Left ventricle myocardium superior (tissue), 1 donor: ENCODE measurements at regions not wholly inside any gene's neighbourhood (a gene's known extent, or its start where the extent isn't known, plus 50 kb on each side); places are given as distances from the start of the nearest gene placed in this dataset.

Experiments used
- ATAC-seq: fragments of 200-7000 bp; cut with Tn5 transposase; one replicate; pipeline ENCODE4 v1.9.1; 2020; ENCODE audit warnings: mild to moderate bottlenecking, moderate library complexity
- DNase-seq: peaks from one replicate; pipeline ENCODE4 v3.0.0-alpha.2; 2020
- intact Hi-C: fragments of 100-400 bp; cut with micrococcal nuclease; formaldehyde crosslinking; loops from one replicate; pipeline ENCODE4 v1.11.0; 2022
- donor health status: DM: no; HTN: yes; CAD: no; lungs with severe emphysema.

DNA sequence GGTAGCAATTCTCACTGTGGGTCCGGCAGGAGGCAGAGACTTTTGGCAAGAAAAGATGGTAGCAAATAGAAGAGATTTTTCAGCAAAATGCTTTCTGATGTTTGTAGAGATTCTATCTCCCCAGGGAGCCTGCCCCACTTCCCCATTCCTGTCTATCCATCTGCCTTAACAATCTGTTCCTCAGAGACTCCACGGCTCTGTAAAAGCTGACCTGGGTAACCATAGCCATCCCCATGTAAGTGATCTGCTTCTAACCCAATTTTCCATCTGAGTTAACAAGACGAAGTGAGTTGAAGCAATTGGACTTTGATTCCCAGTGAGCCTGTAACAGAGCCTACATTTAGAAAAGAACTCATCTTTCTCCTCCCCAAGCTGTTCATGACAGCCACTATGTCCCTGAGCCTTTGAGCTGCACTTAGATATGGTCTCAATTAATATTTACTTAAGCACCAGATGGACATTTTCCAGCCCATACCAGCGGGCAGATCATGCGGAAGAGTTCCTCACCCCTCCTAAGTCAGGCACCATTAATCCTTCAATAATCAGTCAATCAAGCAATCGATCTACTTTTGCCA lies 896.1 kb downstream of the CCSER2 start:
- intact Hi-C loops = no loop called here
- DNase-seq = no peak
- no peak for ATAC-seq

DNA sequence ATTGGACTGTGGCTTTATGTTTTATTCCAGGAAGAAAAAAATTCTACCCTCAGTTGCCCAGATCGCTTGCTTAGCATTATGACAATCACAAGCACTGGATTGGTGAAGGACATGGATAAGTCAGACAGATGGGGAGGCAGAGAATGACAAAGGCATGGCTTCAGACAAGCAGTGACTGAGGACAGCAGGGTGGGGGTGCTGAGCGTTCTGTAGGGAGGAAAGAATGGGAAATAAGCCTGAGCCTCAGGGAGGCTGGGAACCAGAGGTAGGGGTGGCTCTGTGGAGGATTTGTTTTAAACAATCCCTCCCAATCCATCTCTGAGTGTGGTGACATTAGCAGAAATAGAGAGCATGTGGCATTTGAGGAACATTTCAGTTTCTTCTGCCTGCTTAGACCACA lies 896.9 kb downstream of the CCSER2 start:
- intact Hi-C loops = no loop called here
- DNase-seq (no peak), ATAC-seq (no peak)

DNA sequence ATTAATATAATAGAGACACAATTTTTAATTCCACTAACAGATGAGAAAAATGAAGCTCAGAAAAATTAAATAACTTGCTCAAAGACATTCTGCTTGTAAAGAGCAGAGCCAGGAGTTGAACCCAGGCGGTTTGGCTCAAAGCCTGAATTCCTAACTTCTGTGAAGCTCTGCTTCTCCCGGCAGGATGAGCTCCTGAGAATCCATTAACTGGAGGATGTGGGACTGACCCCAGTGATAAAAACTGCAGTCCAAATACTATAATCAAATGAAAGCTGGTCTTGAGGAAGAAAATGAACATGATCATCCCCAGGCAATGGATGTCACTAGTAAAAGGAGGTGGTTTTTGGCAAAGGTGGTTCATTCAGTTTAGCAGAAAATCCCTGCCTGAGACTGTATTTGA lies 898.2 kb downstream of the CCSER2 start:
- intact Hi-C loops = no loop called here
- no peak for ATAC-seq

DNA sequence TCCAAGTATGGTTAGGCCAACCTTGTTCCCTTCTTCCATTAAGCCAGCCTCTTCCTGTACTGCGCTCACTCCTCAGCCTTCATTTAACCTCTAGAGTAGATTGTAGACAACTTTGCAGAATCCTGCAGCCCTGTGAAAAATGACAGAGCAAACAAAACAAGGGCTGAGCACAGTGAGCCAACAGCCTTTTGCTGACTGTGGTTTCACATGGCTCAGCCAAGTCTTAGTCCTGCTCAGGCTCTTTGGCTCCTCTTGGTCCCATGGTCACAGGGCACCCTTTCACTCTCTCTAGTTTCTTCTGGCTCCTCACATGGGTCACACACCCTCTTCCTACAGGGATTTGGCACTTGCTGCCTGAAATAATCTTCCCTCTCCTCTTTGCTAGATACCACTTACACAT lies 900.3 kb downstream of the CCSER2 start:
- no peak for ATAC-seq
- intact Hi-C loops = no loop called here

More for the DNA sequence above, 898.2 kb downstream of the CCSER2 start:
- no peak for DNase-seq

DNA sequence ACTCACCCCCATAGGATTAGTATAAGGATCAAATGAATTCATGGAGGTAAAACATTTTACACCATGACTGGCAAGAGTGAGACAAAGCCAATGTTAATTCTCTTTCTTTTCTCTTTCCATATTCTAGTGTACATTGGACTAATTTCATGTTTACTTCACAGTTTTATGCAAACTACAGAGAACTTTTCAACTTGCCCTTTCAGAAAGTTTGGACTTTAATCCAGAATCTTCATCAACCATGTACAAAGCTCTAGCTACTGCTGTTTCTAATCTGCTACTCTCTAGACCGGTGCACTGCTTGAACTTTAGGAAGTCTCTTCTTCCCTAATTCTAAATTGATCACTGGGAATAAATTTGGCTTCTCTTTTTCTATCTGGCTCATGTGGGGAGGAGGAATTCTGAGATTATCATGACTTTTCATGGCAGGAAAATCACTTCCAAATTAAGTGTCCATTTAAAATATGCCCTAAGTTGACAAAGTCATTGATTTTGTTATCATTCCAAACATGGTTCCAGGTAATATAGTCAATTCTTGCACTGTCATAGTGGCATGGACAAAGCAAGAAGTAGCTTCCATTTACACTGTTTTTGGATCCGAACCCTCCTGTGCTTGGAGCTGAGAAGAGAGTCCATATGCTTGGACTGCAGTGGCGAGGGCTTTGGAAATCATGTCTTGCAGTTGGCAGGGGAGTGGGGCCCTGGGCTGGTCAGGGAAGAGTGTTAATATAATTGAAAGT lies 903.3 kb downstream of the CCSER2 start:
- DNase-seq (no peak), ATAC-seq (no peak)
- intact Hi-C loops = no loop called here

More for the DNA sequence above, 900.3 kb downstream of the CCSER2 start:
- no peak for DNase-seq

DNA sequence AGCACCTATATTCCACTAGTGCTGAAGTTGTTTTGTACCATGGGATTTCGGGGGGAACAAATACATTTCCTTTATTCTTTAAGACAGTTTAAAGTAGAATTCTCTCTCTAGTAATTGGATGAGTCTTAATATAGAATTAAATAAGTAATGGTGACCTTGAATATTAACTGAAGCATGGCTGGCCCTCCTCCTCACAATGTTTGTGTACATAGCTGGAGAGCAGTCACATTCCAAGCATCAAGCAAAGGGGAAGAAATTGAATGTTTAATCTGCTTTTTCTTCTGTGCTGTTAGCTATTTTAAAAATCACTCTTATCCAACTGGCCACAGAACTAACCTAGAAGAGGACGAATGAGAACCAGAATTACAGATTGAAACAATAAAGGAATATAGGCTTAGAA lies 906.9 kb downstream of the CCSER2 start:
- ATAC-seq = no peak
- DNase-seq = no peak
- intact Hi-C loops = no loop called here

DNA sequence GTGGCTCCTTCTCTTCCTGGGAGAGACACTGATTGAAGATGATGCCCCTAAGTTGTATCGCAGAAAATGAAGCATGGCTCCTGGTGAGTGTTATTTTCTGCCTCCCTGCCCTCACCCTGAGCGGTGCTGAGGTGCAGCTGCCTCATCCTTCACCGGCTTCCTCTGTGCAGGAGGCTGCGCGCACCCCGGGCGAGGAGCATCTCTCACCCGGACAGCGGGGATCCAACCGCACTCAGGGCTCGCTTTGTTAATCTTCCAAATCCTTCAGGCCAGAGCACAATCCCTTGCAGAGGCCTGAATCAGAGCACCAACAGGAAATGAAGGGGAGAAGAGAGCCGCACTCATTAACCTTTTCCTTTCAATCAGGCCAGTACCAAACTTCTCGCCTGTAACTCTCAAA lies 910.3 kb downstream of the CCSER2 start:
- ATAC-seq (no peak), DNase-seq (no peak)
- intact Hi-C loops = no loop called here

DNA sequence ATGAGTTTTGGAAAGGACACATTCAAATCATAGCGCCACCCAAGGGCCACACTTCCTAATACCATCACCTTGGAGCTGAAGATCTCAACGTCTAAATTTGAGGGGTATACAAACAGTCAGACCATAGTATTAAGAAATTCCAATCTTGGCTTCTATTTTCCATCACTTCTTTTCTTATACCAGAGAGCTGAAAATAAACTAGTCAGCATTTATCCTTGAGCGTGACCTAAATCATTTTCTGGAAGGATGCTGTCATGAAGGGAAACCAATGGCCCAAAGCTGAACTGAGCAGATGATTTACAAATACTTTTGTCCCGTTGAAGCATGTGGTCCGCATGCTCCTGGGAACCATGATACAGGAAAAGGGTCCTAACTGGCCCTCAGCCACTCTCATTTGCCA lies 921.9 kb downstream of the CCSER2 start:
- intact Hi-C loops = no loop called here
- DNase-seq (no peak), ATAC-seq (no peak)

DNA sequence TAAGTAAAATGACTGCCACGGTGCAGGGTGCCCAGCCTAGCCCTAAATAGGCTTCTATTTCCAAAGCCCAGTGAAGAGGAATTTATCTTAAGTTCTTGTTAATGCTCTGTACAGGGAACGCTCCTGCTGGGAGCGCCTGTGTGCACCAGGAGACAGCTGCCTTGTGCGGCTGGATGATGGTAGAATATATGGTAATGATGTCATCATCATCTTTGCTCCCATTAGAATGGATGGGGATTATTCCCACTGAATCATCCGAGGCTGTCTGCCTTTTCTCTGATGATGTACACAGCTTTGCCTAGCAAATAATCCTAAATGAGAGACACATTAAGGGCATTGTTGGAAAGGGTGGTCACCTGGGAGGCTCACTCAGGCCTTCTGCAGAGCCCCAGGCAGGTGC lies 928.1 kb downstream of the CCSER2 start:
- no peak for ATAC-seq
- no peak for DNase-seq
- intact Hi-C loops = no loop called here

DNA sequence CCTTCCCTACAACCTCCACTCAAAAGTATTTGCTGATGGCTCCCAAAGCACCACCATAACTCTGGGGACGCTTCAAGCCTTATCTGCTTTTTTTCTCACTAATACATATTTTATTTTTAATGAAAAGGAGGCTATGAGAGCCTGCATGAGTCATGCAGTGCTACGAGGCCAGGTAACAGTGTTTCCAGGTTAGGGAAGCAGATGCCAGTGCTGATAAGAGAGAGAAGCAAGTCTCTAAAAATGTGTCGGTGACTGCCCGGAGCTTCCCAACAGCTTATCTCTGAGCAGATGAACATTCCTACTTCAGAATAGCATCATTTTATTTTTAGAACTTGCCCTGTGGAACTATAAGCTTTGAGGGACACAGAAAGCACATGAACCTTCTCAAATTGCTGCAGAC lies 931.5 kb downstream of the CCSER2 start:
- DNase-seq (no peak), ATAC-seq (no peak)
- intact Hi-C loops = no loop called here

DNA sequence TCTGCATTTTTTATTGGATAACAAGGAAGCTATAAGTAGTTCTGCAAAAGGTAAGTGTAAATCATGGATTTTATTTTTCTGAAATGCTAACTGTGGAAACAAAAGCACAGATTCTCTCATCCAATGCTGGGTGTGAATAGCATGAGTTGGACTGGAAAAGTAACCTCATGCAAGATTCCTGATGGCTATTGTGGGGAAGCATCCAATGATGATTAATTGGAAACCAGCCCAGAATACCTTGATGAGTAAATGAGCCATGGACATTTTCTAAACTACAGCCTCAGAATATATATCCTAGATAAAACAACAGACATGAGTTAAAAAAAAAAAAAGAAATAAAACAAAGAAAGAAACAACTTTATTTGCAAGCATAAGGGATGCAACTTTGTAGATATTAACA lies 934.6 kb downstream of the CCSER2 start:
- no peak for DNase-seq
- intact Hi-C loops = no loop called here
- no peak for ATAC-seq

DNA sequence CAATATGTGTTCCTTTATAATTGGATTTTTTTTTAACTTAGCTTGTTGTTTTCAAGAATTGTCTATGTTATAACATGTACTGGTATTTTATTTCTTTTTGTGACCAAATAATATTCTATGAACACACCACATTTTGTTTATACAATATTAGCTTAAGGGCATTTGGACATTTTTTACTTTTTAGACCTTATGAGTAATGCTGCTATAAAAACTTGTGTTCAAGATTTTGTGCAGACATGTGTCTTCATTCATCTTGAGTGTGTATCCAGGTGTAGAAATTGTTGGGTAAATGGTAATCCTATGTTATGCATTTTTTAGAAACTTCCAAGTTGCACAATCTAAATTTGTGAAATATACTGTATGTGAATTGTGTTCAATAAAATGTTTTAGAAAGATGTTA lies 936.7 kb downstream of the CCSER2 start:
- DNase-seq = no peak
- intact Hi-C loops = no loop called here
- ATAC-seq = no peak

DNA sequence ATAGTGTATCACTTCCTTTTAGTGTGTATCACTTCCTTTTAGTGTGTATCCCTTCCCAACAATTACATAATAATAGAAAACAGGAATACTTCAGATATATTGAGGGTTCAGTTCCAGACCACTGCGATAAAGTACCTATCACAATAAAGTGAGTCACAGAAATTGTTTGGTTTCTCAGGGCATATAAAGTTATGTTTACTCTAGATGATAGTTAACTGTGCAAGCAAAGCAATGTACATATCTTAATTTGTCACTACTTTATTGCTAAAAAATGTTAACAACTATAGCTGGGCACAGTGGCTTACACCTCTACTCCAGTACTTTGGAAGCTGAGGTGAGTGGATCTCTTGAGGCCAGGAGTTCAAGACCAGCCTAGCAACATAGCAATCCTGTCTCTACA lies 938.4 kb downstream of the CCSER2 start:
- intact Hi-C loops = no loop called here
- ATAC-seq = no peak

DNA sequence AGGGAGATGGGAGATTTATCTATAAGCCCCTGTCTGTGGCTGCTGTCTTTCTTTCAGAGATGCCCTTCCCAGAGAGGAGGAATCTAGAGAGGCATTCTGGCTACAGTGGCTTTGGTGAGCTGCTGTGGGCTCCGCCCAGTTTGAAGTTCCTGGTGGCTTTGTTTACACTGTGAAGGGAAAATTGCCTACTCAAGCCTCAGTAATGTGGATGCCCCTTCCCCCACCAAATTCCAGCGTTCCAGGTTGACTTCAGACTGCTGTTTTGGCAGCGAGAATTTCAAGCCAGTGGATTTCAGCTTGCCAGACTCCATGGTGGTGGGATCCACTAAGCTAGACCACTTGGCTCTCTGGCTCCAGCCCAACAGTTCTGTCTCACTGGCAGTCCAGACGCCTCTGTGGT lies 951.6 kb downstream of the CCSER2 start:
- intact Hi-C loops = no loop called here
- no peak for DNase-seq
- ATAC-seq = no peak

More for the DNA sequence above, 938.4 kb downstream of the CCSER2 start:
- no peak for DNase-seq

DNA sequence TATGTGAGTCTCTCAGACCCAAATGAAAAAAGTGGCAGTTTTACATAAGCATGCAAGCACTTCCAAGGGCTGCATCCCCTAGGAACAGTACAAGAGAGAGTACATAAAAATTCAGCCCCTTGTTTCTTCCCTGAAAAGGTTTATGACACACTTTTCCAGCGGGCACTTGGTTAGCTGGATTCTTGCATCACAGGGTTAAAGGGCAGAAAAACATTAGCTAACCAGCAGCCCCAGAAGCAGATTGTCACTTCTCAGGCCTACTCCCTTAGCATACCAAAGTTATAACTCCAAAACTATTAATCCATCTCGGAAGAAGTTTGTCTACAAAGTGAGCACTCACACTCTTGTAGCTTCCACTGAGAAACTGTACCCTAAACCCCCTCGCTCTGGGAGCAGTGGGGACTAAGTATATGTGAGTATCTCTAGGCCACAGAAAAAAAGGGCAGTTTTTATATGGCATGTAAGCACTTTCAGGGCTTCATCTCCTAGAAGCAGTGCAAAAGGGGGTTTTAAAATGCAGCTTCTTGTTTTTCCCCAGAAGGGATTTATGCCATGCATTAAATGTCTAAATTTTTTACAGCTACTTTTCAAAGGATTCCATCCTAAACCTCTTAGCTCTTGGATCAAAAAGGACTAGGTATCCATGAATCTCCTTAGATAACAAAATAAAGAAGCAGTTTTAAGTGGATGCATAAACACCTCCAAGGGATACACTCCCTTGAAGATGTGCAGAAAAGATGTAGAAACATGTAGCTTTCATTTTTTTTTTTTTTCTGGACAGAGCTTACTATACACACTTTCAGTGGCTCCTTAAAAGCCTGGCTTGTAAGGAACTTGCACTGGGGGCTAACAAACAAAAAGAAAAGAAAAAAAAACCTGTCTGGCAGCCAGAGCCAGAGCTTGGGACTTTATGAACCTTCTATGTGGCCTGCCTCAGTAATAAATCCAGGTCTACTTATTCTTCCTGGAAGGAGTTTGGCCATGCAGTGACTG lies 956.7 kb downstream of the CCSER2 start:
- ATAC-seq = no peak
- intact Hi-C loops = no loop called here
- no peak for DNase-seq

DNA sequence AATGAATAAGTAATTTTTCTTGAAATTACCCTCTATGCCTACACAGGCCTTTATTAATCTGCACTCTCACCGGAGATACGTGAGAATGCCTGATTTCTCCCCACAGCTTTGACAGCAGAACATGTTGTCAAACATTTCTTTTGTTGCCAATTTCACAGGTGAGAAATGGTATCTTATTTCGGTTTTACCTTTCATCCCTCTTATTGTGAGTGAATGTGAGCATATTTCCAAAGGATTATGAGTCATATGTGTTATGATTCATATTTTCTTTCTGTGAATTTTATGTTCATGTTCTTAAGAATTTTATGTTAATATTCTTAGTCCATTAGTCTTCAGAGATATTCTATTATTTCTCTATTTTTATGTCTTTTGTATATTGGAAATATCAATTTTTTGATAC lies 965.1 kb downstream of the CCSER2 start:
- DNase-seq (no peak), ATAC-seq (no peak)
- intact Hi-C loops = no loop called here

DNA sequence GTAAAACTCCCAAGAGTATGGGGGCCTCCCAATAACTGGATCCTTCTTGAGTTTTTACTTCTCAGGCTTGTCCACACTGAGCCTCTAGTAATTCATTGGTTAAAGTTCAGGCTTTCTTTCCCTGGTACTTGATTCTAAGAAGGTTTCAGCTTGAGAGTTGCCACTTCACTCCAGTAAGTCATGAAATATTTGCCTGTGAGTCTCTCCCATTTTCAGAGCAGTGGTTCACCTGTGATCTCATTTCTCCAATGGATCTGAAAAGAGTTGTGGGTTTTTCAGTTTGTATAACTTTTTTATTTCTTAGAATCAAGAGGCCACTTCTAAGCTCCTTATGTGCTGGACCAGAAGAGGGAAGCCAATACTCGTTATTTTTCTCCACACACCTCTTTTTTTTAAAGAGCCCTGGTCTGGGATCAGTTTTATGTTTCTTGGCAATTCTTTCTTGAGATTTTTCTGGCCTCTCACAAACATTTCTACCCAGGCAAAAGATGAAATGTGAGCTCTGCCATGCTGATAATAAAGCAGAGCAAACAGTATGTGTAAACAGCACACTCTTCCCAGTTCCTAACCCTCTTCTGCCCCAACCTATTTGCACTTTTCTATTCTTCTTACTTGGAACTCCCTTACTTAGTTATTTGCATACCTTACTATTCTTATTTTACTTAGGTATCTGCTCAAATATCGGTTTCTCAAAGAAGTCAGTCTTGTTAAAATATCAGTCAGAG lies 983.4 kb downstream of the CCSER2 start:
- intact Hi-C loops = no loop called here
- no peak for ATAC-seq
- no peak for DNase-seq

DNA sequence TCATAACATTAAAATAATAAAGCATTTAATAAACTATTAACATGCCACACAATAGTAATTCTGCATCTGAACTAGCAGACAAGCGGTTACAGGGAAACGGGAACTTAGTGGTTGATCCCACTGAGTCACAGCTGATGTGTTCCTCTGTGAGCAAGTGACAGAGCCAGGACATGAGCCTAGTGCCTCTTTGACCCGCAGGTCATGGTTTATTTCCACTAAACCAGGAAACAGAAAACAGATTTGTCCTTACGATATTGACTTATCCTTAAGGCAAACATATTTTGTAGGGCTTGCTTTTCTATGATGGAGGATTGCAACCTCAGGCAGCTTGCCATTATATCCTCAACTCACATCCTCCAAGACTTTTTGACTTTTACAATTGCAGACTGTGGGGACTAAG lies 987.3 kb downstream of the CCSER2 start:
- DNase-seq (no peak), ATAC-seq (no peak)
- intact Hi-C loops = no loop called here

DNA sequence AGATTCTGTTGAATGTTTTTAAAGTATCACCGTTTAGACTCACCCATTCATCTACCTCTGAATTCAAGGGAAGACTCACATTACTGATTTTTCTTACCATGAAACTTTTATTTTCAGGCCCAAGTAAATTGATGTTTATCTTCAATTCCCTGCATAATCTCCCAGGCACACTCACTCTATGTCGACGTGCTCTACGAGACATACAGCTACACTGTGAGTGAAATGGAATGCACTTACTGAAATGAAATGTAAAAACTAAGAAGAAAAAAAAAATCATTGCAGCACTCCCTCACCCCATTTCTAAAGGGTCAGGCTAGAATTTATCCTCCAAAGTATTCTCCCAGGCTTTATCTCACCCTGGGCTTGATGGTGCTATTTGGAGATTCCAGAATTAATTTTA lies 987.9 kb downstream of the CCSER2 start:
- DNase-seq (no peak), ATAC-seq (no peak)
- intact Hi-C loops = no loop called here

DNA sequence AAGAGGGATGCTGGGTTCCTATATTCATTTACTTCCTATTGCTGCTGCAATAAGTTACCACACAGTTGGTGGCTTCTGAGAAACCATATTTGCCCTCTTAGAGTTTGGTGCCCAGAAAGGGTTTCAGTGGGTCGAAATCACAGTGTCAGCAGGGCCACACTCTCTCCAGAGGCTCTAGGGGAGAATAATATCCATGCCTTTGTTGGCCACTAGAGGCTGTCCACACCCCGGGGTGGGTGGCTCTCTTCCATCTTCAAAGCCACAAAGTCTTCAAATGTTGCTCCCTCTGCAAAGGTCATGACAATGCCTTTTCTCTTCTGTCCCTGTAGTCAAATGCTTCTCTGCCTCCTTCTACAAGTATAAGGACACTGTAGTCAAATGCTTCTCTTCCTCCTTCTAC lies 989.4 kb downstream of the CCSER2 start:
- ATAC-seq (no peak), DNase-seq (no peak)
- intact Hi-C loops = no loop called here
